Islet of Langerhans (tissue), 1 donor: ENCODE measurements at regions not wholly inside any gene's neighbourhood (a gene's known extent, or its start where the extent isn't known, plus 50 kb on each side); places are given as distances from the start of the nearest gene placed in this dataset.
A peak's percentile ranks its signal among the peaks of the same experiment; 100 is the strongest.

Source experiments
- FAIRE-seq: peaks from one replicate; lab custom pipeline; 2011; peaks lifted over from hg19 to GRCh38; lab: Jason Lieb, UNC

DNA sequence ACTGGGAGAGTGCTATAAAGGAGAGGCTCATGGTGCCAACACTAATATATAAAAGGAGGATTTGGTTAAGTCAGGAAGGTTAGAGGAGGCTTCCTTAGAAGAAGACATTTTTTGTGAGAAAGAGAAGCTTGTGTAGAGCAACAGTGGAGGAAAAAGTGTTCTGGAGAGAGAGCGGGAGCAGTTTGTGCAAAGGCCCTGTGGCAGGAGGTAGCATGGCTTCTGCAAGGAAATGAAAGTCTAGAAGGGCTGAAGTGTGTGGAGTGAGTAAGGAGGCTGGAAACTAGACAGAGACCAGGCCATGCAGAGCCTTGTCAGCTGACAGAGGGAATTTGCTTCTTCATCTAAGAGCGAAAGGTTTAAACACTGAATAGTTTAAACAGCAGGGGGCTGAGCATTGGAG lies 64.4 kb upstream of the ARAP3 start:
- FAIRE-seq, result no peak

DNA sequence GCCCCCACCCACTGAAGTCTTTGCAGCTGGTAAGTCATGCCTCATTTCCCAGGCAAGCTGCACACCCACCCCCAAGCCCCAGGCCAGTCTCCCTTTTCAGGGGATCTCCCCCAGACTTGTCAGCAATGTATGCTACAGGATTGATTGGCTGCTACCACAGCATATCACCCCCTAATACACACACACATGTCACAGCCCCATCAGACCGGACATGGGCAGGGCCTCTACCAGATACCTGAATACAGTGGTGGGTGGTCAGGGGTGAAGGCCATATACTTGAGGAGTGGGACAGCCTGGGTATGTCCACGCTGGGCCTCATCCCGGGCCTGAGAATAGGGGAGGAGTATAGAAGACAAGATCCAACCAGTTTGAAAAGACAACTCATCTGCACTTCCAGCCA lies 63.4 kb upstream of the ARAP3 start:
- FAIRE-seq, result no peak

DNA sequence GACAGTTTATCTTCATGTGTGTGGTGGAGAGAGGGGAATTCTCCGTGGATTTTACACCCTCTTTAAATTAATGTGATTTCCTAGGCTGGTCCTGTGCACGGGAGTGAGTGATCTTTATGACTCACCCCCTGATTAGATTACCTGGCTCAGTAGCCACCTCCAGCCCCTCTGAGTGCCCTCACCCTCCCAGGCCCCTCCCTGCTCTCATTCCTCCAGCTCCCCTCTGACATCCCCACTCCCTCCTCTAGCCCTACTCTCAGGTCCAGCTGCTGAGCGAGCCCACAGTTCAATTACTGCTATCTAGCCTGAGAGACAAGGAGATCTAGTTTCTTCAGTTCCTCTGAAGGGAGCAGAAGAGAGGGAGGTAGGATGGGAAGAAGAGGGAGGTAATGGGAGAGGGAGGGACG lies 61.8 kb upstream of the ARAP3 start:
- FAIRE-seq, result no peak

DNA sequence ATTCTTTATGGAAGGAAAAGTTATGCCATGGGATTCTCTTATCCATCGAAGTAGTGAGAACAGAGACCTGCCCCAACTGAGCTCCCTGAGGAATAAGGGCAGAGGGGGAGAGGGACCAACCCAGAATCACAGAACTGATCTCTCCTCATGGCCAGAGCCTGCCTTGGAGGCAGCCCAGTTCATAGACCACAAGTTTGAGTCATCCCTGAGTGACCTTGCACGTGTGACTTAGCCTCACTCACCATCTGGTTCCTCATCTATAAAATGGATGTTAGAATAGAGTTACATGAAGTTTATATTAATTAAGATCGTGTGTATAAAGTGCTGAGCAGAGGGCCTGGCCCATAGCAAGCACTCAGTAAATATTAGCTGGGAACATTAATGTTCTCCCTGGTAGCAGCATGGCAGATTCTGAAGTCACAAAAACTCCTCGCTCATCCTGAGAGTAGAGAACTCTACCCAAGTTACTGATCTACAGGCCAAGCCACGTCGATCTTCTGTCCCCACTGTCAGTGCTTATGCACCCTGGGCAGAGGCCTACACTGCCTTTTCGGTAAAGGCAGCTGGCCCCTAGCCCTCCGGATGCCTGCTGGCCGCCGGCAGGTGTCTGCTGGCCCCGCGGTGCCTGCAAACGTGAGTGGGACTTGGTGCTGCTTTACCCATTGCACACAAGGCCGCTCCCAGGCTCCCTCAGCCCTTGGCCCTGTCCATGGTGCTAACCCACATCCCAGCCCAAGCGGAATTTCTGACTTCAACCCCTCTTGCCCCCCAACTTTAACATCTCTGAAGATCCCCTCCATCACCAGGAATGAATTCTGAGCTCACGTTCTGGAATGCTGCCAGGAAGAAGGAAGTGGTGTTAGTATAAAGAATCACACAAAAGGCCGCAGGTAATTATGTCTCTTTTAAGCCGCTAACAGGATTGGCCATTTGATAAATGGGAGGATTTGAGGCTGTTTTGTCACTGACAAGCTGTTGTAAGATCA lies 61.1 kb upstream of the ARAP3 start:
- FAIRE-seq, result peak; percentile 73

DNA sequence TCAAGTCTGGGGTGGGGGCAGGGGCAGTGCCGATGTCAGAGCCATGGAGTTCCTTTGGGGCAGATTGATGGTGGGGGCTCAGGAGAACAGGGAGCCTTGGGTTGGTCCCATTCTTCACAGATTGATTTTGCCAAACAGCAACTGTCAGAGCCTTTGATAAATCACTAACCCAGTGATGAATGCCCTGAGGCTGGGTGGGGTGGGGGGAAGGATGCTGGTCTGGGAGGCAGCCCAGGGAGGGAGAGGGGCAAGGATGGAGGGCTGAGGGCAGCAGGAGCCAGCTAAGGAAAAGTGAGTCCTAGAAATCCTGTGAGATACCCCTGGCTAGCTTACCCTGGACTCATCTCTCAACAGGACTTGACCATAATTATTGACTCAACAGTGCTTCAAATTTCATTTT lies 60.1 kb upstream of the ARAP3 start:
- no peak for FAIRE-seq

DNA sequence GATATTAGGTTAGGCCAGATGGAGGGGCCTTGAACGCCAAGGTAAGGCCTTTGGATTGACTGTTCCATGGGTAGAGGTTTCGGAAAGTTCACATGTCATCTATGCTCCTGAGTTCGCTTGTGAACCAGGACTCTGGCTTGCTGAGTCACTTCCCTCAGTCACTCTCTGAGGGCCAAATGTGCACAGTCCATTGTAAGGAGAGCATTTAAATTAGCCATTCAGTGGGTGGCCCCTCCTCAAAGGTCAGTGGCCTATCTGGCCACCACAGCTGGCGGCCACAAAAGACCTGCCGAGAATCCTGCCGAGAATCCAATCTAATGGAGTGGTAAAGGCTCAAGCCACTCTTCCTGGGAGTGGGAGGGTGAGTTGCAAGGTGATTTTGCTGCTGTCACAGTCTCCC lies 58.9 kb upstream of the ARAP3 start:
- no peak for FAIRE-seq

DNA sequence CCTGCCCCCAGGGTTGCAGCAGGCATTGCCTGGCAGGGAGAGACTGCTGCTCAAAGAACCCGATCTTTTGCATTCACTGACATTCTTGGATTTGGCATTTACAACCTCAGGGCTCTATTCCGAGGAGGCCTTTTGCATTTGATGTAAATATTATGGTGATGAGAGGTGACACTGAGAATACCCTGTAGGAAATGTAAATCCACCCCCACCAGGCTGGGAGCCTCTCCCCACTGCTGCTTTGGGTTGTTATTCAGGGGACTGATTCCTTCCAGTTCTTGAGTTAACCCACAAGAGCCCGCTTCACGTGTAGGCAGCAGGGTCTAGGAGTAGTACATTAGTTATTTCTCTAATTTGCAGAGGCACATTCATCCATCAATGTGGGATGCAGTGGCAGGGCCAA lies 55.5 kb upstream of the ARAP3 start:
- FAIRE-seq, result no peak

DNA sequence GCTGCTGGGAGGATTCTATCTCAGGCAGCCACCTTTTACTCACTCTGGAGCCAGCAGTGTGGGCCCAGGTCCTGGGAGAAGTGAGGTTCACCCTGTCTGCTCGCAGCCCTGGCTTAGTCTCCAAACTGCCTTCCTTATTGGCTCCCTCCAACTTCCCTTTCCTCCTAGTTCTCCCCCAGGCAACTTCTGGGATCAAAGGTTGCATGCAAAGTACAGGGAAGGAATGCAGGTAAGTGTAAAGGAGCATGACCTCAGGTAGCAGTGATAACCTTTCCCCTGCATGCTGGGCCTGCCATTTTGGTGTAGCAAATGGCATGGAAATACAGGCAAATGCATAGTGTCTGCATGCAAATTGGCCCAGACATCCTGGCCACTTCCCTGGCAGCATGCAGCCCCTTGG lies 53.8 kb upstream of the ARAP3 start:
- no peak for FAIRE-seq

DNA sequence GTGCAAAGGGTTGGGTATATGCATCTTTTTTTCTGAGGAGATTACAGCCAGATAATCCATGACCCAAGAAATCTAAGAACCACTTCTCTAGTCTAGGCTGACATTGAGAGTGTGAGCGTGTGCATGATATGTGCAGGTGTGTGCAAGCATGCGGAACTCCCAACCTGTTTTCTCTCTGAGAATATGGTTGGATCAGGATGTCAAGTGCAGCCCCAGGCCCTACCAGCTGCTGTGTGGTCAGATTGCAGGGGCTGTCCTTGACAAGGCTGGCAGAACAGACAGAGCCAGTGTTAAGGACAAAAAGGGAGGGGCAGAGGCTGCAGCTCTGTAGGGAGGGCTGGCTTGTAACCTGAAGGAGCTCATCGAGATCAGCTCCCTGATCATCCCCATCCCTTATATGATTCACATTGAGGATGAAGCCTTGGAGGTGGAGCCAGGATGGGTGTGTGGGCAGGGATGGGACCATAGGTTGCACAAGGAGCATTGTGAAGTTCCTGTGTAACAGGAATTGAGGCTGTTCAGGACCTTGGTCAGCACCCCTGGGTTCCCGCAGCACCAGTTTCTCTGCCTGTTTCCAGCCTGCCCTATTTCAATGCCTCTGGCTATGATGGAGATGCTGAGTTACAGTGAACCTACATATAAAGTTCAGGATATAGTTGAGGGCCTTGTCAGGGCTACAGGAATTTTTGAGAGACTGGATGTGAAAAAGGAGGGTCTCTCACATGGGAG lies 52.6 kb upstream of the ARAP3 start:
- FAIRE-seq, result no peak

DNA sequence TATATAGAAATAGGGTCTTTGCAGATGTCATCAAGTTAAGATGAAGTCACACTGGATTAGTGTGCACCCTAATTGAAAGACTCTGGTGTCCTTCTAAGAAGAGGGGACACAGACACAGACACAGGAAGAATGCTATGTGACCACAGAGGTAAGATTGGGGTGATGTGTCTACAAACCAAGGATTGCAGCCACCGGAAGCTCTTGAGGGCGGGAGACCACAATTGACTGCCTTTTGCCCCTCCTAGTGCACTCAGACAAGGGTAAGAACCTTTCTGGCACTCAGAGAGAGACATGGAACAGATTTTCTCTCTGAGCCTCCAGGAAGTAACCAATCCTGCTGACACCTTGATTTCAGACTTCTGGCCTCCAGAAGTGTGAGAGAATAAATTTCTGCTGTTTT lies 51.2 kb upstream of the ARAP3 start:
- no peak for FAIRE-seq

DNA sequence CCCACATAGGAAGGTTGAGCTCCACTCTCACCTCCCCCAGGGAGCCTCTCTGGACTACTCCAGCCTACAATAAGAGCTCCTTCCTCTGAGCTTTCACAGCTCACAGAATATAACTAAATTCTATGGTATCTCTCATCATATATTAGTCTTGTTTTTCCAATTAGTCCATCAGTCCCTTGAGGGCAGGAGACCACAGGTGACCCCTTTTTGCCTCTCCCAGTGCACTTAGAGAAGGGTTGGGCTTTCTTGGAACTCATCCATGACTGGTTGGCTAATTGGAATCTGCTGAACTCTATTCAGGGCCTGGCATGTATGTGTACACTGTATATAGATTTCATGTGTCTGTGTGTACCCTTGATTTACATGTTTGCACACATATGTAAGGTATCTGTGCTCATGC lies 50.4 kb upstream of the ARAP3 start:
- FAIRE-seq, result no peak
